GM23338 (cell line): ENCODE measurements at regions not wholly inside any gene's neighbourhood (a gene's known extent, or its start where the extent isn't known, plus 50 kb on each side); places are given as distances from the start of the nearest gene placed in this dataset.

Experiments used
- ATAC-seq: fragments of 200-7000 bp; cut with Tn5 transposase; 3 replicates; pipeline ENCODE4 v1.9.1; 2020
- DNase-seq: peaks from one replicate; pipeline ENCODE4 v3.0.0-alpha.2; 2015; ENCODE audit warnings: low spot score
- H2AFZ ChIP-seq: fragments of 200-600 bp; sonication (generic); 2 replicates; pipeline ENCODE4 v1.8.0; 2016; ENCODE audit warnings: antibody characterized with exemption, mild to moderate bottlenecking, moderate library complexity
- H3F3A ChIP-seq: fragments of 200-600 bp; sonication (generic); replicated peaks from 2 replicates; pipeline ENCODE4 v1.8.0; 2017; ENCODE audit warnings: antibody characterized with exemption, mixed run types, low read depth
- H3K27ac ChIP-seq: fragments of 200-600 bp; sonication (generic); 2 replicates; pipeline ENCODE4 v1.6.1; 2016; ENCODE audit warnings: low read depth
- H3K27me3 ChIP-seq: fragments of 200-600 bp; sonication (generic); 2 replicates; pipeline ENCODE4 v1.8.0; 2016; ENCODE audit warnings: mild to moderate bottlenecking, mixed run types, moderate library complexity; ENCODE audit not compliant: insufficient read depth
- H3K36me3 ChIP-seq: fragments of 200-600 bp; sonication (generic); 2 replicates; pipeline ENCODE4 v1.8.0; 2016; ENCODE audit warnings: mild to moderate bottlenecking; ENCODE audit not compliant: insufficient read depth
- H3K4me1 ChIP-seq: fragments of 200-600 bp; sonication (generic); 2 replicates; pipeline ENCODE4 v1.8.0; 2016; ENCODE audit warnings: mild to moderate bottlenecking, moderate library complexity; ENCODE audit not compliant: insufficient read depth
- H3K4me2 ChIP-seq: fragments of 200-600 bp; sonication (generic); 2 replicates; pipeline ENCODE4 v1.7.1; 2017; ENCODE audit warnings: mixed run types
- H3K4me3 ChIP-seq: fragments of 200-600 bp; sonication (generic); 2 replicates; pipeline ENCODE4 v1.6.1; 2016; ENCODE audit warnings: mixed run types
- H3K79me2 ChIP-seq: fragments of 200-600 bp; sonication (generic); replicated peaks from 2 replicates; pipeline ENCODE4 v1.8.0; 2017; ENCODE audit warnings: mild to moderate bottlenecking; ENCODE audit not compliant: insufficient read depth
- H3K9me2 ChIP-seq: fragments of 200-600 bp; sonication (generic); 2 replicates; pipeline ENCODE4 v1.8.0; 2017; ENCODE audit not compliant: insufficient read depth
- H4K20me1 ChIP-seq: fragments of 200-600 bp; sonication (generic); replicated peaks from 2 replicates; pipeline ENCODE4 v1.8.0; 2017; ENCODE audit warnings: mild to moderate bottlenecking; ENCODE audit not compliant: insufficient read depth
- H3K27ac Mint-ChIP-seq: 2 replicates; pipeline ENCODE4 v1.8.0; 2020; ENCODE audit warnings: inconsistent platforms, mild to moderate bottlenecking, moderate library complexity, mixed read lengths
- H3K27me3 Mint-ChIP-seq: 3 replicates; pipeline ENCODE4 v1.8.0; 2022; ENCODE audit warnings: low read depth, mild to moderate bottlenecking, moderate library complexity, mixed read lengths, inconsistent platforms; ENCODE audit not compliant: insufficient read depth, poor library complexity
- H3K36me3 Mint-ChIP-seq: 3 replicates; pipeline ENCODE4 v1.8.0; 2021; ENCODE audit warnings: low read depth, mild to moderate bottlenecking, inconsistent platforms, moderate library complexity, mixed read lengths
- H3K4me1 Mint-ChIP-seq: 3 replicates; pipeline ENCODE4 v1.8.0; 2020; ENCODE audit warnings: mild to moderate bottlenecking, inconsistent platforms, mixed read lengths
- H3K4me3 Mint-ChIP-seq: 3 replicates; pipeline ENCODE4 v1.8.0; 2021; ENCODE audit warnings: moderate library complexity, mild to moderate bottlenecking, inconsistent platforms, mixed read lengths
- H3K9me3 Mint-ChIP-seq: 3 replicates; pipeline ENCODE4 v1.8.0; 2020; ENCODE audit warnings: moderate library complexity, mild to moderate bottlenecking, inconsistent platforms, mixed read lengths
- CREB1 ChIP-seq: fragments of 250-450 bp; sonication (Bioruptor Pico); IDR thresholded peaks from 2 replicates; pipeline ENCODE4 v1.5.0; 2020; ENCODE audit warnings: low read depth, mild to moderate bottlenecking, moderate library complexity
- CTCF ChIP-seq, 2 experiments: fragments of 200-600 bp in 1 of 2; sonication (generic) in 1 of 2; conservative IDR thresholded peaks; 2 replicates each; pipeline versions ENCODE4 v1.5.1 to v1.6.1; 2016 to 2017; ENCODE audit warnings: antibody characterized with exemption in 2 of 2, low read depth in 2 of 2, mild to moderate bottlenecking in 2 of 2, moderate library complexity in 1 of 2
- ETS1 ChIP-seq: IDR thresholded peaks from 2 replicates; pipeline ENCODE4 v1.6.1; 2016; ENCODE audit warnings: antibody characterized with exemption
- EZH2 ChIP-seq: fragments of 200-600 bp; sonication (generic); IDR thresholded peaks from one replicate; pipeline ENCODE4 v1.8.0; 2017; ENCODE audit warnings: antibody characterized with exemption, mild to moderate bottlenecking, low read depth; ENCODE audit not compliant: unreplicated experiment
- EZH2phosphoT487 ChIP-seq: fragments of 200-600 bp; sonication (generic); IDR thresholded peaks from one replicate; pipeline ENCODE4 v1.8.1; 2018; ENCODE audit warnings: antibody characterized with exemption; ENCODE audit not compliant: unreplicated experiment
- JUNB ChIP-seq: IDR thresholded peaks from one replicate; pipeline ENCODE4 v1.6.1; 2016; ENCODE audit warnings: antibody characterized with exemption; ENCODE audit not compliant: unreplicated experiment
- NANOG ChIP-seq: IDR thresholded peaks from 2 replicates; pipeline ENCODE4 v1.6.1; 2016; ENCODE audit warnings: antibody characterized with exemption, borderline replicate concordance
- POLR2AphosphoS5 ChIP-seq: IDR thresholded peaks from 2 replicates; pipeline ENCODE4 v1.6.1; 2016; ENCODE audit warnings: antibody characterized with exemption, low read depth
- REST ChIP-seq: IDR thresholded peaks from one replicate; pipeline ENCODE4 v1.6.1; 2018; ENCODE audit warnings: antibody characterized with exemption; ENCODE audit not compliant: unreplicated experiment
- STAT1 ChIP-seq: IDR thresholded peaks from one replicate; pipeline ENCODE4 v1.6.1; 2016; ENCODE audit warnings: antibody characterized with exemption; ENCODE audit not compliant: unreplicated experiment
- ZNF114 ChIP-seq: fragments of 250-450 bp; sonication (Bioruptor Pico); IDR thresholded peaks from 2 replicates; pipeline ENCODE4 v1.5.0; 2020; ENCODE audit warnings: mild to moderate bottlenecking, moderate library complexity
- ZNF331 ChIP-seq: fragments of 250-450 bp; sonication (Bioruptor Pico); IDR thresholded peaks from 2 replicates; pipeline ENCODE4 v1.5.0; 2020; ENCODE audit warnings: low read depth, mild to moderate bottlenecking, moderate library complexity
- ZNF462 ChIP-seq: fragments of 250-450 bp; sonication (Bioruptor Pico); IDR thresholded peaks from 2 replicates; pipeline ENCODE4 v1.5.0; 2020; ENCODE audit warnings: mild to moderate bottlenecking, moderate library complexity

- no peaks in the 10 kb centered on the region; the same call in 2 of the 3 replicates for H3K9me3 Mint-ChIP-seq
- Histone ChIP-seq H3F3A (no peaks in the 10 kb centered on the region), H3K27me3 (no peaks in the 10 kb centered on the region), H4K20me1 (no peaks in the 10 kb centered on the region), H3K36me3 (no peaks in the 10 kb centered on the region), H3K4me3 (no peak overlapping the region), H2AFZ (no peak overlapping the region), H3K9me2 (peaks cover 9% of the 10 kb centered on the region), H3K27ac (no peak overlapping the region), H3K79me2 (no peaks in the 10 kb centered on the region), H3K4me2 (no peak overlapping the region), H3K4me1 (no peaks in the 10 kb centered on the region)
- TF ChIP-seq POLR2AphosphoS5 = no peak
- no peak for TF ChIP-seq NANOG
- no peak for TF ChIP-seq STAT1
- TF ChIP-seq CTCF (conservative IDR thresholded peaks at IDR 0.05; ENCODE audit: low read depth in 2 of 2) = no peak
- TF ChIP-seq ZNF331 (CRISPR knock-in tag) = no peak
- no peak for TF ChIP-seq ZNF462
- TF ChIP-seq ETS1 = no peak
- no peak for TF ChIP-seq EZH2
- no peak for TF ChIP-seq JUNB
- no peak for TF ChIP-seq REST
- no peak for TF ChIP-seq EZH2phosphoT487
- TF ChIP-seq CREB1 (CRISPR knock-in tag) = no peak
- no peak for TF ChIP-seq ZNF114 (CRISPR knock-in tag)
- no peak overlapping the region for H3K4me3 Mint-ChIP-seq
- no peak for DNase-seq
- no peak overlapping the region for H3K27ac Mint-ChIP-seq
- peaks cover 4% of the 10 kb centered on the region; the same call in 2 of the 3 replicates for H3K4me1 Mint-ChIP-seq
- peaks cover 5% of the 10 kb centered on the region for H3K27me3 Mint-ChIP-seq
- ATAC-seq = peak; percentile 91
- H3K36me3 Mint-ChIP-seq = no peaks in the 10 kb centered on the region; the same call in 2 of the 3 replicates
Observed at GRCh38 chr10:35940141-35941041, 298.3 kb upstream of the FZD8 start.
